HL-60 (cell line): ENCODE measurements at regions not wholly inside any gene's neighbourhood (a gene's known extent, or its start where the extent isn't known, plus 50 kb on each side); places are given as distances from the start of the nearest gene placed in this dataset.

ENCODE experiments used
- POLR2AphosphoS5 ChIP-seq: IDR thresholded peaks from 2 replicates; pipeline ENCODE4 v1.6.1; 2012; ENCODE audit warnings: low read depth
- TF ChIP-seq, protein P1 (sequence below): IDR thresholded peaks from one replicate; pipeline ENCODE4 v1.5.1; 2011; ENCODE audit warnings: low read length, control low read depth, inconsistent platforms; ENCODE audit not compliant: insufficient read depth
- TF ChIP-seq, protein P2 (sequence below): IDR thresholded peaks from 2 replicates; pipeline ENCODE4 v1.6.1; 2012; ENCODE audit warnings: low read depth; ENCODE audit not compliant: insufficient replicate concordance

DNA sequence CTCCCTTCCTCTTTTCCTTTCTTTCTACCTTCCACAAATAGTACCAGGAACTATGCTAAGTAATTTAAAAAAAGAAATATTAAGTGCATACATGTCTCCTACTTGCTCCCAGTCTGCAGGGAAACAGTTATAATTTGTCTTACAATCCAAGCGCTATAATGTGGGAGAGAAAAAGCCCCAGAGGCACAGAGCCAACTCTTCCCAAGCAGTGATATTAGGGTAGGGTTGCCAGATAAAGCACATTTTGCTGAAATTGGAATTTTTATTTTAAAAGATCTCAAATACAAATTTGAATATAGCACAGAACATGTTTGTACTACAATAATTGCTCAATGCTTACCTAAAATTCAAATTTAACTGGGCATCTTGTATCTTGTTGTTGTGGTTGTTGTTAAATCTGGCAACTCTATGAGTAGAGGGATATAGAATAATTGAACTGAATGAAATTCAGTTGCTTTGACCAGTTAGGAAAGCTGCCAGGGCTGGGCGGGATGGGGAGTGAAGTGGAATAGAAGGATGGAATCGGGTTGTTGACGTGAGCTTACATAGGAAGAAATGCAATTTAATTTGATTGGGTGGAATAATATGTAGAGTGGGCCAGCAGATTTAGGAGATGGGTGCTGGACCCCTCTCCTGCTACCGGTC lies 52.6 kb upstream of the USP3 start:
- TF ChIP-seq, protein P1, sequence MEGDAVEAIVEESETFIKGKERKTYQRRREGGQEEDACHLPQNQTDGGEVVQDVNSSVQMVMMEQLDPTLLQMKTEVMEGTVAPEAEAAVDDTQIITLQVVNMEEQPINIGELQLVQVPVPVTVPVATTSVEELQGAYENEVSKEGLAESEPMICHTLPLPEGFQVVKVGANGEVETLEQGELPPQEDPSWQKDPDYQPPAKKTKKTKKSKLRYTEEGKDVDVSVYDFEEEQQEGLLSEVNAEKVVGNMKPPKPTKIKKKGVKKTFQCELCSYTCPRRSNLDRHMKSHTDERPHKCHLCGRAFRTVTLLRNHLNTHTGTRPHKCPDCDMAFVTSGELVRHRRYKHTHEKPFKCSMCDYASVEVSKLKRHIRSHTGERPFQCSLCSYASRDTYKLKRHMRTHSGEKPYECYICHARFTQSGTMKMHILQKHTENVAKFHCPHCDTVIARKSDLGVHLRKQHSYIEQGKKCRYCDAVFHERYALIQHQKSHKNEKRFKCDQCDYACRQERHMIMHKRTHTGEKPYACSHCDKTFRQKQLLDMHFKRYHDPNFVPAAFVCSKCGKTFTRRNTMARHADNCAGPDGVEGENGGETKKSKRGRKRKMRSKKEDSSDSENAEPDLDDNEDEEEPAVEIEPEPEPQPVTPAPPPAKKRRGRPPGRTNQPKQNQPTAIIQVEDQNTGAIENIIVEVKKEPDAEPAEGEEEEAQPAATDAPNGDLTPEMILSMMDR = no peak
- TF ChIP-seq, protein P2, sequence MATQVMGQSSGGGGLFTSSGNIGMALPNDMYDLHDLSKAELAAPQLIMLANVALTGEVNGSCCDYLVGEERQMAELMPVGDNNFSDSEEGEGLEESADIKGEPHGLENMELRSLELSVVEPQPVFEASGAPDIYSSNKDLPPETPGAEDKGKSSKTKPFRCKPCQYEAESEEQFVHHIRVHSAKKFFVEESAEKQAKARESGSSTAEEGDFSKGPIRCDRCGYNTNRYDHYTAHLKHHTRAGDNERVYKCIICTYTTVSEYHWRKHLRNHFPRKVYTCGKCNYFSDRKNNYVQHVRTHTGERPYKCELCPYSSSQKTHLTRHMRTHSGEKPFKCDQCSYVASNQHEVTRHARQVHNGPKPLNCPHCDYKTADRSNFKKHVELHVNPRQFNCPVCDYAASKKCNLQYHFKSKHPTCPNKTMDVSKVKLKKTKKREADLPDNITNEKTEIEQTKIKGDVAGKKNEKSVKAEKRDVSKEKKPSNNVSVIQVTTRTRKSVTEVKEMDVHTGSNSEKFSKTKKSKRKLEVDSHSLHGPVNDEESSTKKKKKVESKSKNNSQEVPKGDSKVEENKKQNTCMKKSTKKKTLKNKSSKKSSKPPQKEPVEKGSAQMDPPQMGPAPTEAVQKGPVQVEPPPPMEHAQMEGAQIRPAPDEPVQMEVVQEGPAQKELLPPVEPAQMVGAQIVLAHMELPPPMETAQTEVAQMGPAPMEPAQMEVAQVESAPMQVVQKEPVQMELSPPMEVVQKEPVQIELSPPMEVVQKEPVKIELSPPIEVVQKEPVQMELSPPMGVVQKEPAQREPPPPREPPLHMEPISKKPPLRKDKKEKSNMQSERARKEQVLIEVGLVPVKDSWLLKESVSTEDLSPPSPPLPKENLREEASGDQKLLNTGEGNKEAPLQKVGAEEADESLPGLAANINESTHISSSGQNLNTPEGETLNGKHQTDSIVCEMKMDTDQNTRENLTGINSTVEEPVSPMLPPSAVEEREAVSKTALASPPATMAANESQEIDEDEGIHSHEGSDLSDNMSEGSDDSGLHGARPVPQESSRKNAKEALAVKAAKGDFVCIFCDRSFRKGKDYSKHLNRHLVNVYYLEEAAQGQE = no peak
- no peak for TF ChIP-seq POLR2AphosphoS5
